A673 (cell line): ENCODE measurements at regions not wholly inside any gene's neighbourhood (a gene's known extent, or its start where the extent isn't known, plus 50 kb on each side); places are given as distances from the start of the nearest gene placed in this dataset.

ENCODE experiments used
- BruUV-seq: library from RNA; stranded (reverse); fragments of 400-500 nt; replicated peaks from 2 replicates; lab custom pipeline; 2021; lab: Mats Ljungman, UMichigan
- CTCF ChIA-PET: fragments of 300-600 bp; sonication (Branson Sonifier 250); formaldehyde crosslinking; loops from one replicate; lab custom pipeline; 2022; ENCODE audit warnings: antibody characterized with exemption; lab: Charles Lee
- POLR2A ChIA-PET: fragments of 300-600 bp; sonication (Branson Sonifier 250); formaldehyde crosslinking; loops from one replicate; lab custom pipeline; 2022; ENCODE audit warnings: antibody characterized with exemption; ENCODE audit not compliant: low non-redundant PET; lab: Charles Lee
- DNase-seq: peaks from one replicate; pipeline ENCODE4 v3.0.0-alpha.2; 2015; ENCODE audit warnings: low spot score
- H3K27ac ChIP-seq: fragments of 200-600 bp; sonication (generic); 2 replicates; pipeline ENCODE4 v1.5.1; 2016; ENCODE audit warnings: mixed run types, low read depth, mild to moderate bottlenecking, mixed read lengths, antibody characterized with exemption, low read length; ENCODE audit not compliant: poor library complexity, severe bottlenecking
- H3K27me3 ChIP-seq: fragments of 200-600 bp; sonication (generic); replicated peaks from 2 replicates; pipeline ENCODE4 v1.6.1; 2017; ENCODE audit warnings: mixed run types, low read depth, mild to moderate bottlenecking, mixed read lengths, antibody characterized with exemption, low read length; ENCODE audit not compliant: insufficient read depth, poor library complexity
- H3K36me3 ChIP-seq: fragments of 200-600 bp; sonication (generic); 2 replicates; pipeline ENCODE4 v1.6.1; 2016; ENCODE audit warnings: mixed run types, mild to moderate bottlenecking, mixed read lengths, antibody characterized with exemption, low read length; ENCODE audit not compliant: insufficient read depth, poor library complexity, severe bottlenecking
- H3K4me1 ChIP-seq: fragments of 200-600 bp; sonication (generic); 2 replicates; pipeline ENCODE4 v1.6.1; 2017; ENCODE audit warnings: mixed run types, mild to moderate bottlenecking, mixed read lengths, antibody characterized with exemption, low read length; ENCODE audit not compliant: insufficient read depth, poor library complexity, severe bottlenecking
- H3K4me3 ChIP-seq: fragments of 200-600 bp; sonication (generic); 2 replicates; pipeline ENCODE4 v1.5.1; 2016; ENCODE audit warnings: low read depth, mixed run types, mild to moderate bottlenecking, mixed read lengths, low read length; ENCODE audit not compliant: poor library complexity, severe bottlenecking
- H3K9me3 ChIP-seq: fragments of 200-600 bp; sonication (generic); 2 replicates; pipeline ENCODE4 v1.6.1; 2016; ENCODE audit warnings: mixed run types, low read depth, mild to moderate bottlenecking, mixed read lengths, antibody characterized with exemption, low read length; ENCODE audit not compliant: poor library complexity, severe bottlenecking
- CTCF ChIP-seq: fragments of 300-800, 200-600 bp; sonication (generic); conservative IDR thresholded peaks from 2 replicates; pipeline ENCODE4 v1.5.1; 2017; ENCODE audit warnings: low read depth, mild to moderate bottlenecking, antibody characterized with exemption, low read length, moderate library complexity, mixed read lengths
- EZH2 ChIP-seq: fragments of 200-600 bp; sonication (generic); IDR thresholded peaks from 2 replicates; pipeline ENCODE4 v1.6.1; 2017; ENCODE audit warnings: borderline replicate concordance, low read depth, mild to moderate bottlenecking, mixed read lengths, antibody characterized with exemption, low read length; ENCODE audit not compliant: poor library complexity, severe bottlenecking
- intact Hi-C: fragments of 100-400 bp; cut with micrococcal nuclease; formaldehyde crosslinking; loops from one replicate; pipeline ENCODE4 v1.10.0; 2022; ENCODE audit not compliant: unreplicated experiment

- H3K9me3 ChIP-seq = no peaks in the 10 kb centered on the region
- no TSS peak for BruUV-seq
- H3K36me3 ChIP-seq = no peaks in the 10 kb centered on the region
- H3K27me3 ChIP-seq = no peaks in the 10 kb centered on the region
- no peak overlapping the region for H3K27ac ChIP-seq
- TF ChIP-seq EZH2 = no peak
- TF ChIP-seq CTCF = no peak
- intact Hi-C loops = no loop called here
- POLR2A ChIA-PET = no interaction called here
- CTCF ChIA-PET = interaction anchor here (2.0 kb wide), 1 partner anchor 14 kb away, joined by 5 read pairs; no protein-coding TSS in a partner anchor
- DNase-seq = no peak
- H3K4me1 ChIP-seq = no peaks in the 10 kb centered on the region
- H3K4me3 ChIP-seq = no peak overlapping the region
Observed at GRCh38 chr1:30366199-30366598, 357.2 kb downstream of the MATN1 start.

- H3K36me3 ChIP-seq = no peaks in the 10 kb centered on the region
- POLR2A ChIA-PET = no interaction called here
- H3K27me3 ChIP-seq = no peaks in the 10 kb centered on the region
- H3K4me3 ChIP-seq = no peak overlapping the region
- H3K9me3 ChIP-seq = no peaks in the 10 kb centered on the region
- H3K27ac ChIP-seq = no peak overlapping the region
- no TSS peak for BruUV-seq
- TF ChIP-seq EZH2 (no peak), CTCF (no peak)
- CTCF ChIA-PET = interaction anchor here (2.0 kb wide), 1 partner anchor 15 kb away, joined by 5 read pairs; no protein-coding TSS in a partner anchor
- H3K4me1 ChIP-seq = no peaks in the 10 kb centered on the region
- intact Hi-C loops = no loop called here
- no peak for DNase-seq
Observed at GRCh38 chr1:30365596-30365995, 357.8 kb downstream of the MATN1 start.

GRCh38 chr1:30363031-30363430 is 360.4 kb downstream of the MATN1 start:
- DNase-seq = no peak
- no peaks in the 10 kb centered on the region for H3K9me3 ChIP-seq
- no TSS peak for BruUV-seq
- H3K27ac ChIP-seq = no peak overlapping the region
- TF ChIP-seq CTCF (no peak), EZH2 (no peak)
- no peak overlapping the region for H3K4me3 ChIP-seq
- intact Hi-C loops = no loop called here
- POLR2A ChIA-PET = no interaction called here
- CTCF ChIA-PET = interaction anchor here (1.1 kb wide), 1 partner anchor 17 kb away, joined by 3 read pairs; no protein-coding TSS in a partner anchor
- no peaks in the 10 kb centered on the region for H3K27me3 ChIP-seq
- H3K4me1 ChIP-seq = peaks cover 5% of the 10 kb centered on the region
- H3K36me3 ChIP-seq = no peaks in the 10 kb centered on the region
